Sigmoid colon (tissue), 6 donors: ENCODE measurements at regions not wholly inside any gene's neighbourhood (a gene's known extent, or its start where the extent isn't known, plus 50 kb on each side); places are given as distances from the start of the nearest gene placed in this dataset.

Source experiments
- DNase-seq: peaks from one replicate; pipeline ENCODE4 v3.0.0-alpha.2; 2019
- H3K27ac ChIP-seq, 4 donors: fragments of 200-600 bp; sonication (generic); one replicate each; pipeline ENCODE4 v1.5.1; 2016 to 2019; ENCODE audit warnings: mild to moderate bottlenecking in 1 of 4
- H3K27me3 ChIP-seq, 3 donors: fragments of 200-600 bp; sonication (generic); one replicate each; pipeline ENCODE4 v1.5.1; 2019; ENCODE audit warnings: mild to moderate bottlenecking in 1 of 3
- H3K36me3 ChIP-seq, 4 donors: fragments of 200-600 bp; sonication (generic); one replicate each; pipeline ENCODE4 v1.5.1; 2016 to 2019
- H3K4me1 ChIP-seq, 4 donors: fragments of 200-600 bp; sonication (generic); one replicate each; pipeline ENCODE4 v1.5.1; 2017 to 2019
- H3K4me3 ChIP-seq, 4 donors: fragments of 200-600 bp; sonication (generic); one replicate each; pipeline ENCODE4 v1.5.1; 2017 to 2019; ENCODE audit warnings: mild to moderate bottlenecking in 2 of 4, moderate library complexity in 1 of 4
- H3K9me3 ChIP-seq, 4 donors: fragments of 200-600 bp in 3 of 4; sonication (generic) in 3 of 4; one replicate each; pipeline versions ENCODE4 v1.5.1 to v1.6.1; 2013 to 2019
- EP300 ChIP-seq, 4 donors: sonication (generic); formaldehyde crosslinking; IDR thresholded peaks; one replicate each; pipeline ENCODE4 v1.6.1; 2017; ENCODE audit warnings: antibody characterized with exemption in 4 of 4
- POLR2A ChIP-seq, 2 donors: fragments of 450-650 bp; IDR thresholded peaks; one replicate each; pipeline ENCODE4 v1.6.1; 2016; ENCODE audit warnings: antibody characterized with exemption in 2 of 2, mild to moderate bottlenecking in 2 of 2, moderate library complexity in 2 of 2
- POLR2AphosphoS5 ChIP-seq, 4 donors: sonication (generic); formaldehyde crosslinking; IDR thresholded peaks; one replicate each; pipeline ENCODE4 v1.6.1; 2017; ENCODE audit warnings: antibody characterized with exemption in 4 of 4
- WGBS, 2 donors: extraction: QIAGEN DNeasy Blood & Tissue Kit; methylation state at CpG; one replicate each; pipeline ENCODE4 v1.1.7; 2013; 5-methylcytosine and 5-hydroxymethylcytosine counted together
- intact Hi-C: fragments of 100-400 bp; cut with DNase I; formaldehyde crosslinking; loops from one replicate; pipeline ENCODE4 v1.15.1; 2023
- TF ChIP-seq, protein P1 (sequence below), 4 experiments: fragments of 450-650 bp in 3 of 4; fragments of 200-600 bp in 1 of 4; IDR thresholded peaks; one replicate each; pipeline ENCODE4 v1.5.1; 2016 to 2019; ENCODE audit warnings: antibody characterized with exemption in 4 of 4, mild to moderate bottlenecking in 3 of 4, moderate library complexity in 2 of 4
- donor health status: healthy with polysubstance abuse.
- donor health status: healthy.

DNA sequence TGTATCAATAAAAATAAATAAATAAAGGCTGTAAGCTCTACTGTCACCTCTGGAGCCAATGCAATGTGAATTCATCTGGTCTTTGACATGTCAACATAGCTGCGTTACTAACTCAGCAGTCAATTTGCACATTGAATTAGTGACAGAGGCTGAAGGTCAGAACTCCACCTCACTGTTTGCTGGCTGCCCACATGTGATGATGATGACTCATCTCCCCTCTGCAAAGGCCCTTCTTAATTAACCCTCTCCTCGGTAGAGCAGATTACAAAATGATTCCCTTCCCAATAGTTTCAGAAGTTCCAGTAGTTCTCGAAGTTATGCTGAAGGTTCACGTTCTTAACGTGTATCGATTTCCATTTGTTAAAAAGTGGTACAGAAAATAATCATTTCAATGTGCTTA lies 1626.0 kb upstream of the TENM3 start:
- H3K9me3 ChIP-seq: no peaks in the 10 kb centered on the region
- H3K27me3 ChIP-seq: no peaks in the 10 kb centered on the region
- no peak overlapping the region for H3K27ac ChIP-seq
- TF ChIP-seq EP300 (IDR thresholded peaks at IDR 0.05): no peak
- no peak for TF ChIP-seq POLR2AphosphoS5 (IDR thresholded peaks at IDR 0.05)
- TF ChIP-seq POLR2A (IDR thresholded peaks at IDR 0.05): no peak
- TF ChIP-seq, protein P1, sequence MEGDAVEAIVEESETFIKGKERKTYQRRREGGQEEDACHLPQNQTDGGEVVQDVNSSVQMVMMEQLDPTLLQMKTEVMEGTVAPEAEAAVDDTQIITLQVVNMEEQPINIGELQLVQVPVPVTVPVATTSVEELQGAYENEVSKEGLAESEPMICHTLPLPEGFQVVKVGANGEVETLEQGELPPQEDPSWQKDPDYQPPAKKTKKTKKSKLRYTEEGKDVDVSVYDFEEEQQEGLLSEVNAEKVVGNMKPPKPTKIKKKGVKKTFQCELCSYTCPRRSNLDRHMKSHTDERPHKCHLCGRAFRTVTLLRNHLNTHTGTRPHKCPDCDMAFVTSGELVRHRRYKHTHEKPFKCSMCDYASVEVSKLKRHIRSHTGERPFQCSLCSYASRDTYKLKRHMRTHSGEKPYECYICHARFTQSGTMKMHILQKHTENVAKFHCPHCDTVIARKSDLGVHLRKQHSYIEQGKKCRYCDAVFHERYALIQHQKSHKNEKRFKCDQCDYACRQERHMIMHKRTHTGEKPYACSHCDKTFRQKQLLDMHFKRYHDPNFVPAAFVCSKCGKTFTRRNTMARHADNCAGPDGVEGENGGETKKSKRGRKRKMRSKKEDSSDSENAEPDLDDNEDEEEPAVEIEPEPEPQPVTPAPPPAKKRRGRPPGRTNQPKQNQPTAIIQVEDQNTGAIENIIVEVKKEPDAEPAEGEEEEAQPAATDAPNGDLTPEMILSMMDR (IDR thresholded peaks at IDR 0.05): no peak
- intact Hi-C loops: no loop called here
- WGBS, 2 donors: 65 to 84% methylated on average over 6 of the region's 6 CpGs
- no peaks in the 10 kb centered on the region for H3K4me1 ChIP-seq
- no peaks in the 10 kb centered on the region for H3K36me3 ChIP-seq
- DNase-seq: no peak
- H3K4me3 ChIP-seq: no peak overlapping the region

DNA sequence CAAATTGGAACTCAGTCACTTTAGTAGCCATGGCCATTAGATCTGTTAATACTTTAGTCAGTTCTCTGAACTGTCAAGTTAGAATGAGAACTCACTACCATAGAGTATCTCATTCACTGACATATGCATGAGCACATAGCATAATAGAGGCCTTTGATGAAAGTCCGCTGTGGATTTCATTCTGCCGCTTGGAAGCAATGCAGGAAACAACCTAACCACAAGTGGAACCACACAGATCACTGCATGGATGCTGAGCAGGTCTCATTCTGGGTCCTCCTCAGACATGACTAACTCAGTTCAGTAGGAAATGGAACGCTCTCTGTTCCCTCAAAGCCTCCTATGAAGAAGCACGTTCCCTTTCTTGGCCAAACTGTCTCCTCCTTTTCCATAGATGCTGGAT lies 1624.8 kb upstream of the TENM3 start:
- 45 to 79% methylated on average over 4 of the region's 4 CpGs for WGBS, 2 donors

DNA sequence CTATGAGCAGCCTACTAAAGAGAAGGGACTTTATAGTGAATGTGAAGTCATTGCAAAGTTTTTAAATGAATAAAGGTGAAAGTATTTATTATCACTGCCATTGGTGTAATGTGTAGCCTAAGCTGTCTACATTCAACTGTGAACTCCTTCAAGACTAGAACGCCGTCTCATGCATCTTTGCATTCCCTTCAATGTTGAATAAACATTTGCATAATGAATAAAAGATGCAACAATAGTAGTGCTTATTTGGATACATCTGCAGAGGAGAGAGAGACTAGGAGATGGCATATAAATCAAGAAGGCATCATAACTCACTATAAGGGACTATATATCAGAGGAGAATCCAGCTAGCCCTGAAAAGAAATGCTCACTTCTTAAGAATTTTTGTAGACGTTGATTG lies 1623.8 kb upstream of the TENM3 start:
- 53 to 89% methylated on average over 3 of the region's 3 CpGs for WGBS, 2 donors
- Histone ChIP-seq H3K36me3 (no peaks in the 10 kb centered on the region), H3K4me1 (no peaks in the 10 kb centered on the region), H3K4me3 (no peak overlapping the region), H3K9me3 (no peaks in the 10 kb centered on the region), H3K27ac (no peak overlapping the region), H3K27me3 (no peaks in the 10 kb centered on the region)
- DNase-seq: no peak
- intact Hi-C loops: no loop called here
- TF ChIP-seq POLR2A (IDR thresholded peaks at IDR 0.05): no peak
- TF ChIP-seq POLR2AphosphoS5 (IDR thresholded peaks at IDR 0.05): no peak
- TF ChIP-seq, protein P1 (IDR thresholded peaks at IDR 0.05): no peak
- TF ChIP-seq EP300 (IDR thresholded peaks at IDR 0.05): no peak

More for the DNA sequence above, 1624.8 kb upstream of the TENM3 start:
- H3K27me3 ChIP-seq: no peaks in the 10 kb centered on the region
- intact Hi-C loops: no loop called here
- TF ChIP-seq POLR2AphosphoS5 (IDR thresholded peaks at IDR 0.05): no peak
- no peak for TF ChIP-seq EP300 (IDR thresholded peaks at IDR 0.05)
- TF ChIP-seq, protein P1 (IDR thresholded peaks at IDR 0.05): no peak
- no peak for TF ChIP-seq POLR2A (IDR thresholded peaks at IDR 0.05)
- H3K36me3 ChIP-seq: no peaks in the 10 kb centered on the region
- H3K9me3 ChIP-seq: no peaks in the 10 kb centered on the region
- H3K4me3 ChIP-seq: no peak overlapping the region
- H3K4me1 ChIP-seq: no peaks in the 10 kb centered on the region
- no peak for DNase-seq
- H3K27ac ChIP-seq: no peak overlapping the region

DNA sequence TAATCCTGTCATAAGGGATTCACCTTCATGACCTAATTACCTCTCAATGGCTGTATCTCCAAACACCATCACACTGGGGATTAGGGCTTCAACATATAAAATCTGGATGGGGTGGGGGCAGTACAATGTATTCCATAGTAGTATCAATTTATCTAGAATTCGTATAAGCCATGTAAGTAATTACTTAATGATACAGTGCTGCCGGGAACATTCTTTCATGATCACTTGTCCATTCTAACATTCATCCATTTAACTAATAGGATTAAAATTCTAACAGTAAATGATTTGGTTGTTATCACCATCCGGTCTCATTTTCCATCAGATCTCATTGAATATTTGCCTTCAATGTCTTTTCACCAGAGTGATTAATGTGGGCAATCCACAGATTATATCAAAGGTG lies 1620.9 kb upstream of the TENM3 start:
- H3K9me3 ChIP-seq: no peaks in the 10 kb centered on the region
- H3K27ac ChIP-seq: no peak overlapping the region
- 71 to 83% methylated on average over 3 of the region's 3 CpGs for WGBS, 2 donors
- intact Hi-C loops: no loop called here
- no peaks in the 10 kb centered on the region for H3K4me1 ChIP-seq
- DNase-seq: no peak
- no peak for TF ChIP-seq POLR2AphosphoS5 (IDR thresholded peaks at IDR 0.05)
- TF ChIP-seq POLR2A (IDR thresholded peaks at IDR 0.05): no peak
- TF ChIP-seq, protein P1 (IDR thresholded peaks at IDR 0.05): no peak
- TF ChIP-seq EP300 (IDR thresholded peaks at IDR 0.05): no peak
- H3K4me3 ChIP-seq: no peak overlapping the region
- no peaks in the 10 kb centered on the region for H3K36me3 ChIP-seq
- H3K27me3 ChIP-seq: no peaks in the 10 kb centered on the region

DNA sequence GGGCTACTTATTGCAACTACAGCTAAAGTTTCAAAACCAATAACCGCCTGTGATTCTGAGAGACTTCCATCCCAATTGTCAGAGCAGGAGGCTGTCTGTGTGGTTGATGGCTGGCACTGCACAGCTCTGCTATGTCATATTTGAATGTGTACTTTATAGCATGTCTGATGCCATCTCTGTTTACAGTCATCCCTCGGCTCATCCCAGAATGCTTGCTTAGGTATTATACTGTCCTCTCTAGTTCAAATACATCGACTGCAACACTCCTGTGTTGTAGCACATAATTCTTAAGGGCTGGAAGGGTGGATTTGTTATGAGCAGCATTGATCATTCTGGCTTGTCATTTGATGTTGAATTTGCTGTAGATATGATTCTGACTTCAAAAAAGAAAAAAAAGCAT lies 1617.5 kb upstream of the TENM3 start:
- H3K27ac ChIP-seq: no peak overlapping the region
- DNase-seq: no peak
- WGBS, 2 donors: 74 to 89% methylated on average over 3 of the region's 3 CpGs
- H3K4me1 ChIP-seq: no peaks in the 10 kb centered on the region
- no peaks in the 10 kb centered on the region for H3K36me3 ChIP-seq
- no peak overlapping the region for H3K4me3 ChIP-seq
- H3K27me3 ChIP-seq: no peaks in the 10 kb centered on the region
- no peaks in the 10 kb centered on the region for H3K9me3 ChIP-seq
- TF ChIP-seq POLR2AphosphoS5 (IDR thresholded peaks at IDR 0.05) (no peak), EP300 (IDR thresholded peaks at IDR 0.05) (no peak), POLR2A (IDR thresholded peaks at IDR 0.05) (no peak)
- TF ChIP-seq, protein P1 (IDR thresholded peaks at IDR 0.05): no peak
- intact Hi-C loops: no loop called here
